SK-N-SH treated with all-trans-retinoic acid at 6 μM for 48 hours (cell line): ENCODE measurements at regions not wholly inside any gene's neighbourhood (a gene's known extent, or its start where the extent isn't known, plus 50 kb on each side); places are given as distances from the start of the nearest gene placed in this dataset.
"Not testable (repeated sequence)": the region's sequence is repeated elsewhere in the genome, so short reads cannot be mapped to it uniquely, and the experiment has no call there.

Source experiments
- ATAC-seq: fragments of 200-7000 bp; cut with Tn5 transposase; 3 replicates; pipeline ENCODE4 v1.9.1; 2020; ENCODE audit warnings: mild to moderate bottlenecking, moderate library complexity
- ARNTL ChIP-seq: fragments of 450-650 bp; formaldehyde crosslinking; IDR thresholded peaks from 2 replicates; pipeline ENCODE4 v1.5.0; 2020; ENCODE audit warnings: low read depth, mild to moderate bottlenecking, moderate library complexity, borderline replicate concordance
- BACH2 ChIP-seq: fragments of 250-450 bp; sonication (Bioruptor Pico); IDR thresholded peaks from 2 replicates; pipeline ENCODE4 v1.9.0; 2021; ENCODE audit warnings: mild to moderate bottlenecking, borderline replicate concordance
- ESRRG ChIP-seq: fragments of 250-450 bp; sonication (Bioruptor Pico); IDR thresholded peaks from 2 replicates; pipeline ENCODE4 v1.6.1; 2021; ENCODE audit warnings: mild to moderate bottlenecking
- GLIS3 ChIP-seq: fragments of 250-450 bp; sonication (Bioruptor Pico); IDR thresholded peaks from 2 replicates; pipeline ENCODE4 v1.5.0; 2020; ENCODE audit warnings: mild to moderate bottlenecking, moderate library complexity
- OSR1 ChIP-seq: fragments of 250-450 bp; sonication (Bioruptor Pico); IDR thresholded peaks from 2 replicates; pipeline ENCODE4 v1.8.0; 2022; ENCODE audit warnings: moderate library complexity, mild to moderate bottlenecking, inconsistent platforms
- PPARA ChIP-seq: fragments of 250-450 bp; sonication (Bioruptor Pico); IDR thresholded peaks from 2 replicates; pipeline ENCODE4 v1.5.0; 2020; ENCODE audit warnings: mild to moderate bottlenecking, borderline replicate concordance
- RARB ChIP-seq: fragments of 250-450 bp; sonication (Bioruptor Pico); IDR thresholded peaks from 2 replicates; pipeline ENCODE4 v1.8.0; 2021; ENCODE audit warnings: mild to moderate bottlenecking, moderate library complexity
- SNAI2 ChIP-seq: fragments of 250-450 bp; sonication (Bioruptor Pico); IDR thresholded peaks from 2 replicates; pipeline ENCODE4 v1.5.0; 2020; ENCODE audit warnings: mild to moderate bottlenecking, moderate library complexity
- TCF4 ChIP-seq: fragments of 250-450 bp; sonication (Bioruptor Pico); IDR thresholded peaks from 2 replicates; pipeline ENCODE4 v1.8.0; 2021; ENCODE audit warnings: mild to moderate bottlenecking, moderate library complexity, borderline replicate concordance
- TOX ChIP-seq: fragments of 250-450 bp; sonication (Bioruptor Pico); IDR thresholded peaks from 2 replicates; pipeline ENCODE4 v1.8.0; 2021; ENCODE audit warnings: mild to moderate bottlenecking, moderate library complexity, borderline replicate concordance
- ZC3H10 ChIP-seq: fragments of 250-450 bp; sonication (Bioruptor Pico); IDR thresholded peaks from 2 replicates; pipeline ENCODE4 v1.5.1; 2021; ENCODE audit warnings: mild to moderate bottlenecking, moderate library complexity
- ZFP3 ChIP-seq: fragments of 250-450 bp; sonication (Bioruptor Pico); IDR thresholded peaks from 2 replicates; pipeline ENCODE4 v1.5.0; 2020; ENCODE audit warnings: mild to moderate bottlenecking, moderate library complexity
- ZFP30 ChIP-seq: fragments of 450-650 bp; formaldehyde crosslinking; IDR thresholded peaks from 2 replicates; pipeline ENCODE4 v1.5.0; 2022; ENCODE audit warnings: mild to moderate bottlenecking, moderate library complexity
- ZNF565 ChIP-seq: fragments of 450-650 bp; formaldehyde crosslinking; conservative IDR thresholded peaks from 2 replicates; pipeline ENCODE4 v1.5.0; 2020; ENCODE audit warnings: low read depth, mild to moderate bottlenecking, moderate library complexity
- ZNF70 ChIP-seq: fragments of 450-650 bp; formaldehyde crosslinking; IDR thresholded peaks from 2 replicates; pipeline ENCODE4 v1.5.0; 2020; ENCODE audit warnings: mild to moderate bottlenecking, moderate library complexity
- ZNF8 ChIP-seq: fragments of 450-650 bp; formaldehyde crosslinking; IDR thresholded peaks from 2 replicates; pipeline ENCODE4 v1.5.0; 2020; ENCODE audit warnings: mild to moderate bottlenecking, moderate library complexity
- TF ChIP-seq, protein P1 (sequence below): fragments of 250-450 bp; sonication (Bioruptor Pico); IDR thresholded peaks from 2 replicates; pipeline ENCODE4 v1.8.0; 2021; ENCODE audit warnings: low read depth, mild to moderate bottlenecking, moderate library complexity, borderline replicate concordance
- TF ChIP-seq, protein P2 (sequence below): fragments of 250-450 bp; sonication (Bioruptor Pico); IDR thresholded peaks from 2 replicates; pipeline ENCODE4 v1.5.1; 2020; ENCODE audit warnings: low read depth, mild to moderate bottlenecking, moderate library complexity
- TF ChIP-seq, protein P3 (sequence below): fragments of 250-450 bp; sonication (Bioruptor Pico); IDR thresholded peaks from 2 replicates; pipeline ENCODE4 v1.5.1; 2021; ENCODE audit warnings: mild to moderate bottlenecking, moderate library complexity
- TF ChIP-seq, protein P4 (sequence below): fragments of 250-450 bp; sonication (Bioruptor Pico); IDR thresholded peaks from 2 replicates; pipeline ENCODE4 v1.8.0; 2020; ENCODE audit warnings: mild to moderate bottlenecking, moderate library complexity, borderline replicate concordance
- TF ChIP-seq, protein P5 (sequence below): fragments of 250-450 bp; sonication (Bioruptor Pico); IDR thresholded peaks from 2 replicates; pipeline ENCODE4 v1.5.0; 2020; ENCODE audit warnings: mild to moderate bottlenecking, moderate library complexity

DNA sequence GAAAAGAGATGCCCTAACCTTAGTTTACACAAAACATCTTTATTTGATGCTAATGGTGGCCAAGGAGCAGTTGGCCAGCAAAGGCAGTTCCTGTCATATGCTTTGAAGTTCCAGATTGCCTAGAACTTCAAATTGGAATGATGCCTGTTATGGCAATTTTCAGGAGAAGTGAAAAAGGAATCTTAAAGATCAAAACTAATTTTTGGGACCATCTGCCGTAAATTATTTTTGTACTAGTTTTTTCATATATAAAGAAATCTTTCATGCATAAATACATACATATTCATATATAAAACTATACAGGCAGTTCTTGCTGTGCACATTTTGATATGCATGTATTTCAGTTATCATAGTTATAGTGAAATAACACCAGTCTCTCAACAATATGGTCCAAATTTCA lies 1185.6 kb upstream of the FAM98A start (continued):
- TF ChIP-seq, protein P1, sequence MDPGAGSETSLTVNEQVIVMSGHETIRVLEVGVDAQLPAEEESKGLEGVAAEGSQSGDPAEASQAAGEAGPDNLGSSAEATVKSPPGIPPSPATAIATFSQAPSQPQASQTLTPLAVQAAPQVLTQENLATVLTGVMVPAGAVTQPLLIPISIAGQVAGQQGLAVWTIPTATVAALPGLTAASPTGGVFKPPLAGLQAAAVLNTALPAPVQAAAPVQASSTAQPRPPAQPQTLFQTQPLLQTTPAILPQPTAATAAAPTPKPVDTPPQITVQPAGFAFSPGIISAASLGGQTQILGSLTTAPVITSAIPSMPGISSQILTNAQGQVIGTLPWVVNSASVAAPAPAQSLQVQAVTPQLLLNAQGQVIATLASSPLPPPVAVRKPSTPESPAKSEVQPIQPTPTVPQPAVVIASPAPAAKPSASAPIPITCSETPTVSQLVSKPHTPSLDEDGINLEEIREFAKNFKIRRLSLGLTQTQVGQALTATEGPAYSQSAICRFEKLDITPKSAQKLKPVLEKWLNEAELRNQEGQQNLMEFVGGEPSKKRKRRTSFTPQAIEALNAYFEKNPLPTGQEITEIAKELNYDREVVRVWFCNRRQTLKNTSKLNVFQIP (CRISPR knock-in tag) = no peak
- no peak for TF ChIP-seq ZFP30 (CRISPR knock-in tag)
- TF ChIP-seq ZNF70 (CRISPR knock-in tag) = no peak
- TF ChIP-seq TOX (CRISPR knock-in tag) = no peak
- TF ChIP-seq ESRRG (CRISPR knock-in tag) = no peak
- TF ChIP-seq PPARA (CRISPR knock-in tag) = no peak
- TF ChIP-seq, protein P2, sequence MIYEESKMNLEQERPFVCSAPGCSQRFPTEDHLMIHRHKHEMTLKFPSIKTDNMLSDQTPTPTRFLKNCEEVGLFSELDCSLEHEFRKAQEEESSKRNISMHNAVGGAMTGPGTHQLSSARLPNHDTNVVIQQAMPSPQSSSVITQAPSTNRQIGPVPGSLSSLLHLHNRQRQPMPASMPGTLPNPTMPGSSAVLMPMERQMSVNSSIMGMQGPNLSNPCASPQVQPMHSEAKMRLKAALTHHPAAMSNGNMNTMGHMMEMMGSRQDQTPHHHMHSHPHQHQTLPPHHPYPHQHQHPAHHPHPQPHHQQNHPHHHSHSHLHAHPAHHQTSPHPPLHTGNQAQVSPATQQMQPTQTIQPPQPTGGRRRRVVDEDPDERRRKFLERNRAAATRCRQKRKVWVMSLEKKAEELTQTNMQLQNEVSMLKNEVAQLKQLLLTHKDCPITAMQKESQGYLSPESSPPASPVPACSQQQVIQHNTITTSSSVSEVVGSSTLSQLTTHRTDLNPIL (CRISPR knock-in tag) = no peak
- TF ChIP-seq BACH2 (CRISPR knock-in tag) = no peak
- no peak for TF ChIP-seq ZFP3 (CRISPR knock-in tag)

DNA sequence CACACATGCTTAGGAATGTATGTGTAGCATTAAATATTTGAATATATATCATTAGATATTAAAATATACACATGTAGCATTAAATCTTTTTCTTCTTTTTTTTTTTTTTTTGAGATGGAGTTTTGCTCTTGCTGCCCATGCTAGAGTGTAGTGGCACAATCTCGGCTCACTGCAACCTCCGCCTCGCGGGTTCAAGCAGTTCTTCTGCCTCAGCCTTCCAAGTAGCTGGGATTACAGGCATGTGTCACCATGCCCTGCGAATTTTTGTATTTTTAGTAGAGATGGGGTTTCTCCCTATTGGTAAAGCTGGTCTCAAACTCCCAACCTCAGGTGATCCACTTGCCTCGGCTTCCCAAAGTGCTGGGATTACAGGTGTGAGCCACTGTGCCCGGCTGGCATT lies 1151.6 kb upstream of the FAM98A start:
- ATAC-seq = not testable (repeated sequence)

DNA sequence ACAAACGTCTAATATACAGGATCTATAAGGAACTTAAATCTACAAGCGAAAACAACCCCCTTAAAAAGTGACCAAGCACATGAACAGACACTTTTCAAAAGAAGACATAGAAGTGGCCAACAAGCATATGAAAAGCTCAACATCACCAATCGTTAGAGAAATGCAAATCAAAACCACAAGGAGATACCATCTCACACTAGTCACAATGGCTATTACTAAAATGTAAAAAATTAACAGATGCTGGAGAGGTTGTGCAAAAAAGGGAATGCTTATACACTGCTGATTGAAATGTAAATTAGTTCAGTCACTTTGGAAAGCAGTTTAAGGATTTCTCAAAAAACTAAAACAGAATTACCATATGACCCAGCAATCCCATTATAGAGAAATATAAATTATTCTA lies 1148.5 kb upstream of the FAM98A start:
- TF ChIP-seq ZNF565 (CRISPR knock-in tag) = no peak
- no peak for ATAC-seq

DNA sequence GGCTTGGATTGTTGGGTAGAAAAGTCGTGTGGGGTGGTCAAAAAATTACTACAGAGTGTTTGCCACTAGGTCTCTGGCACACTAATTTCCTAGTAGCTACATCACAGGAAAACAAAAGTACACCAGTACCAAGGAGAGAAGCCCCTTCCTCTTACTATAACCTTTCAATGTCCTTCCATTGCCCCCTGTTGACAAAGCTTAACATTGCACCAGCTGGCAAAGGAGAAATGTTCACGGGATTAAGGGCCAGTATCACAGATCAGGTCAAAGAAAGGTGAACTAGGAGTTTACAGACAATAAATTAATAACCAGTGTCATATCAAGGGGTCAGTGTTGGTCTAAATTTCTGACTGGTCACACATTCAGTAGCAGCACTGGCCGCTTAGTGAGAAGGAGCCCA lies 1139.6 kb upstream of the FAM98A start:
- ATAC-seq = no peak
- TF ChIP-seq ARNTL = no peak
- TF ChIP-seq ZNF565 (CRISPR knock-in tag) = no peak
- TF ChIP-seq ZC3H10 (CRISPR knock-in tag) = no peak
- no peak for TF ChIP-seq TOX (CRISPR knock-in tag)
- TF ChIP-seq OSR1 (CRISPR knock-in tag) = no peak
- TF ChIP-seq ZFP3 (CRISPR knock-in tag) = no peak
- TF ChIP-seq, protein P3, sequence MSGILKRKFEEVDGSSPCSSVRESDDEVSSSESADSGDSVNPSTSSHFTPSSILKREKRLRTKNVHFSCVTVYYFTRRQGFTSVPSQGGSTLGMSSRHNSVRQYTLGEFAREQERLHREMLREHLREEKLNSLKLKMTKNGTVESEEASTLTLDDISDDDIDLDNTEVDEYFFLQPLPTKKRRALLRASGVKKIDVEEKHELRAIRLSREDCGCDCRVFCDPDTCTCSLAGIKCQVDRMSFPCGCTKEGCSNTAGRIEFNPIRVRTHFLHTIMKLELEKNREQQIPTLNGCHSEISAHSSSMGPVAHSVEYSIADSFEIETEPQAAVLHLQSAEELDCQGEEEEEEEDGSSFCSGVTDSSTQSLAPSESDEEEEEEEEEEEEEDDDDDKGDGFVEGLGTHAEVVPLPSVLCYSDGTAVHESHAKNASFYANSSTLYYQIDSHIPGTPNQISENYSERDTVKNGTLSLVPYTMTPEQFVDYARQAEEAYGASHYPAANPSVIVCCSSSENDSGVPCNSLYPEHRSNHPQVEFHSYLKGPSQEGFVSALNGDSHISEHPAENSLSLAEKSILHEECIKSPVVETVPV = no peak
- TF ChIP-seq PPARA (CRISPR knock-in tag) = no peak
- no peak for TF ChIP-seq ZFP30 (CRISPR knock-in tag)
- no peak for TF ChIP-seq TCF4
- TF ChIP-seq, protein P4, sequence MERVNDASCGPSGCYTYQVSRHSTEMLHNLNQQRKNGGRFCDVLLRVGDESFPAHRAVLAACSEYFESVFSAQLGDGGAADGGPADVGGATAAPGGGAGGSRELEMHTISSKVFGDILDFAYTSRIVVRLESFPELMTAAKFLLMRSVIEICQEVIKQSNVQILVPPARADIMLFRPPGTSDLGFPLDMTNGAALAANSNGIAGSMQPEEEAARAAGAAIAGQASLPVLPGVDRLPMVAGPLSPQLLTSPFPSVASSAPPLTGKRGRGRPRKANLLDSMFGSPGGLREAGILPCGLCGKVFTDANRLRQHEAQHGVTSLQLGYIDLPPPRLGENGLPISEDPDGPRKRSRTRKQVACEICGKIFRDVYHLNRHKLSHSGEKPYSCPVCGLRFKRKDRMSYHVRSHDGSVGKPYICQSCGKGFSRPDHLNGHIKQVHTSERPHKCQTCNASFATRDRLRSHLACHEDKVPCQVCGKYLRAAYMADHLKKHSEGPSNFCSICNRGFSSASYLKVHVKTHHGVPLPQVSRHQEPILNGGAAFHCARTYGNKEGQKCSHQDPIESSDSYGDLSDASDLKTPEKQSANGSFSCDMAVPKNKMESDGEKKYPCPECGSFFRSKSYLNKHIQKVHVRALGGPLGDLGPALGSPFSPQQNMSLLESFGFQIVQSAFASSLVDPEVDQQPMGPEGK (CRISPR knock-in tag) = no peak
- TF ChIP-seq, protein P2 (CRISPR knock-in tag) = no peak
- no peak for TF ChIP-seq ZNF8 (CRISPR knock-in tag)
- no peak for TF ChIP-seq RARB
- TF ChIP-seq, all 23 proteins: peak for 0

DNA sequence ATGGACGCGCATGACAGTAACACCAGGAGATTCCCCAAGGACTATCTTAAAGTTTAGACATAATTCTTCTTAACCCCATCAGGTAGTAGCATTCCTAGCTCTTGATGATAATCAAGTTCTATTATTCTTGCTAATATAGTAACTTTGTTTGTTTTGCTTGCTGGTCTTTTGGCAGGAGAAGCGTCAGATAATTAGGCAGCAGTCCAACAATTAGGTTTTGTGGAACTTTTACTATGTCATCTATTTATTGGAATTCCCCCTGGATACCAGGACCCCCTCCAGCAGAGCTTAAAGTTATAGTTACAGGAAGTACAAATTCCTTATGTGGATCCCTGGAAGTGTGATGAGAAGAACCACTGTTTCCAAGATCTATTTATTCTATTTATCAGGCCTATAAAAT lies 1138.0 kb upstream of the FAM98A start:
- no peak for ATAC-seq
- TF ChIP-seq, protein P4 (CRISPR knock-in tag) = no peak
- TF ChIP-seq GLIS3 (no peak), ZNF565 (CRISPR knock-in tag) (no peak), RARB (no peak), BACH2 (CRISPR knock-in tag) (no peak), SNAI2 (CRISPR knock-in tag) (no peak)
- TF ChIP-seq, protein P5, sequence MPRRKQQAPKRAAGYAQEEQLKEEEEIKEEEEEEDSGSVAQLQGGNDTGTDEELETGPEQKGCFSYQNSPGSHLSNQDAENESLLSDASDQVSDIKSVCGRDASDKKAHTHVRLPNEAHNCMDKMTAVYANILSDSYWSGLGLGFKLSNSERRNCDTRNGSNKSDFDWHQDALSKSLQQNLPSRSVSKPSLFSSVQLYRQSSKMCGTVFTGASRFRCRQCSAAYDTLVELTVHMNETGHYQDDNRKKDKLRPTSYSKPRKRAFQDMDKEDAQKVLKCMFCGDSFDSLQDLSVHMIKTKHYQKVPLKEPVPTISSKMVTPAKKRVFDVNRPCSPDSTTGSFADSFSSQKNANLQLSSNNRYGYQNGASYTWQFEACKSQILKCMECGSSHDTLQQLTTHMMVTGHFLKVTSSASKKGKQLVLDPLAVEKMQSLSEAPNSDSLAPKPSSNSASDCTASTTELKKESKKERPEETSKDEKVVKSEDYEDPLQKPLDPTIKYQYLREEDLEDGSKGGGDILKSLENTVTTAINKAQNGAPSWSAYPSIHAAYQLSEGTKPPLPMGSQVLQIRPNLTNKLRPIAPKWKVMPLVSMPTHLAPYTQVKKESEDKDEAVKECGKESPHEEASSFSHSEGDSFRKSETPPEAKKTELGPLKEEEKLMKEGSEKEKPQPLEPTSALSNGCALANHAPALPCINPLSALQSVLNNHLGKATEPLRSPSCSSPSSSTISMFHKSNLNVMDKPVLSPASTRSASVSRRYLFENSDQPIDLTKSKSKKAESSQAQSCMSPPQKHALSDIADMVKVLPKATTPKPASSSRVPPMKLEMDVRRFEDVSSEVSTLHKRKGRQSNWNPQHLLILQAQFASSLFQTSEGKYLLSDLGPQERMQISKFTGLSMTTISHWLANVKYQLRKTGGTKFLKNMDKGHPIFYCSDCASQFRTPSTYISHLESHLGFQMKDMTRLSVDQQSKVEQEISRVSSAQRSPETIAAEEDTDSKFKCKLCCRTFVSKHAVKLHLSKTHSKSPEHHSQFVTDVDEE = no peak
- TF ChIP-seq, protein P2 (CRISPR knock-in tag) = no peak
